ENCODE measurements at regions not wholly inside any gene's neighbourhood (a gene's known extent, or its start where the extent isn't known, plus 50 kb on each side); places are given as distances from the start of the nearest gene placed in this dataset.

GRCh38 chr2:8406271-8406670, 275.6 kb upstream of the ID2 start:
- no peak for DNase-seq (ENCODE audit: low spot score)

GRCh38 chr2:8407332-8407731, 274.5 kb upstream of the ID2 start:
- no peak for DNase-seq (ENCODE audit: low spot score)

- DNase-seq (ENCODE audit: low spot score), result no peak
These were observed 273.0 kb upstream of the ID2 start for GRCh38 chr2:8408560-8409460.

GRCh38 chr2:8409461-8410260, 272.2 kb upstream of the ID2 start:
- DNase-seq (ENCODE audit: low spot score), result no peak

GRCh38 chr2:8412082-8412481, 269.8 kb upstream of the ID2 start:
- DNase-seq (ENCODE audit: low spot score), result no peak

- DNase-seq (ENCODE audit: low spot score), result no peak
These were observed 269.3 kb upstream of the ID2 start for GRCh38 chr2:8412586-8412985.

- DNase-seq (ENCODE audit: low spot score), result no peak
These were observed 268.2 kb upstream of the ID2 start for GRCh38 chr2:8413589-8414135.

- DNase-seq (ENCODE audit: low spot score), result no peak
These were observed 266.6 kb upstream of the ID2 start for GRCh38 chr2:8414946-8415879.

- DNase-seq (ENCODE audit: low spot score), result no peak
These were observed 265.8 kb upstream of the ID2 start for GRCh38 chr2:8416001-8416571.

GRCh38 chr2:8416849-8417832, 264.7 kb upstream of the ID2 start:
- no peak for DNase-seq (ENCODE audit: low spot score)

GRCh38 chr2:8418721-8419120, 263.1 kb upstream of the ID2 start:
- DNase-seq (ENCODE audit: low spot score), result no peak

- DNase-seq (ENCODE audit: low spot score), result no peak
These were observed 260.0 kb upstream of the ID2 start for GRCh38 chr2:8421658-8422449.

- DNase-seq (ENCODE audit: low spot score), result no peak
These were observed 259.4 kb upstream of the ID2 start for GRCh38 chr2:8422450-8422800.

GRCh38 chr2:8424997-8425900, 256.6 kb upstream of the ID2 start:
- DNase-seq (ENCODE audit: low spot score), result no peak

GRCh38 chr2:8426550-8426949, 255.3 kb upstream of the ID2 start:
- no peak for DNase-seq (ENCODE audit: low spot score)

- no peak for DNase-seq (ENCODE audit: low spot score)
These were observed 254.6 kb upstream of the ID2 start for GRCh38 chr2:8427211-8427610.

- DNase-seq (ENCODE audit: low spot score), result no peak
These were observed 251.2 kb upstream of the ID2 start for GRCh38 chr2:8430628-8431027.

GRCh38 chr2:8431446-8432125, 250.3 kb upstream of the ID2 start:
- DNase-seq (ENCODE audit: low spot score), result no peak
